RKO (cell line): ENCODE measurements at regions not wholly inside any gene's neighbourhood (a gene's known extent, or its start where the extent isn't known, plus 50 kb on each side); places are given as distances from the start of the nearest gene placed in this dataset.

Experiments
- DNase-seq: peaks from one replicate; pipeline ENCODE4 v3.0.0-alpha.2; 2016; ENCODE audit warnings: low spot score

DNA sequence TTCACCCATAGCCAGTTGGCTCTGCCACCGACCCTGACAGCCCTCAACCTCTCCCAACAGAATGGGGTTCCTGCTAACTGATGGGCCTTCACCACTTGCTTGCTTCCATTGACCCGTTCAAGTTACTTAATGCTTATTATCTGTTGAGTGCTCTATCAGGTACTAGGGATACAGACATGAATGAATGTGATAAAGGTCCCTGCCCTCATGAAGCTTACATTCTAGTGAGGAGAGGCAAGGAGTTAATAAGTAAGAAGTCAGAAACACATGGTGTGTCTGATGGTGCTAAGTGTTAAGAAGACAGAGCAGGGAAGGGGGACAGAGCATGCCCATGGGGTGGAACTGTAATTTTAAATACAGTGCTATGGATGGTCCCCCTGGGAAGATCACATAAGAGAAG, 107.5 kb upstream of the JUN start:
- no peak for DNase-seq

DNA sequence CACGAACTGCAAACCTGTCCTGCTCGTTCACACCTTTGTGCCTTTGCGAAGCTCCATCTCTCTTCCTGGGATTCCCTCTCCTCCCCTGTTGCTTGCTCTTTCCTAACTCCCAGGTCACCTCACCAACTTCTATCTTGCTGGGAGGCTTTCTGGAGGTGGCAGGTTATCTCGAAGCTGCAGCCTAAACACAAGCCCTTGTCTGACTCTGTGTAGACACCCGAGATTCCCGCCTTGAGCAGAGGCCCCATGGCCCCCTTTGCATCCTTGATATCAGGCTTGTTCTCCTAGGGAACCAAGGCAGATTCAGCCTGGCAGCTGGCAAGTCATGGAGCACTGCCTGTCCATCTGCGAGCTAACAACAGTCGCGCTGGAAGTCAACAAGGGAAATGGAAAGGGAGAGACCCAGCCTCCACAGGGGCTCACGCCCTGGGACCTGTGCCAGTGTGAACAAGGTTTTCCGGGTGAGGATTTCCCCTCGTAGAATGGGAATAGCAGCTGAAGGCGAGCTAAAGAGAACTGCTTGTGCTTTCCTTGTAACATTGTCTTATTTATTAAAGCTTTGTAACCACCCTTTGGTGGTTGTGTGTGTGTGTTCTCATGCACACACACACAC, 109.5 kb upstream of the JUN start:
- no peak for DNase-seq

DNA sequence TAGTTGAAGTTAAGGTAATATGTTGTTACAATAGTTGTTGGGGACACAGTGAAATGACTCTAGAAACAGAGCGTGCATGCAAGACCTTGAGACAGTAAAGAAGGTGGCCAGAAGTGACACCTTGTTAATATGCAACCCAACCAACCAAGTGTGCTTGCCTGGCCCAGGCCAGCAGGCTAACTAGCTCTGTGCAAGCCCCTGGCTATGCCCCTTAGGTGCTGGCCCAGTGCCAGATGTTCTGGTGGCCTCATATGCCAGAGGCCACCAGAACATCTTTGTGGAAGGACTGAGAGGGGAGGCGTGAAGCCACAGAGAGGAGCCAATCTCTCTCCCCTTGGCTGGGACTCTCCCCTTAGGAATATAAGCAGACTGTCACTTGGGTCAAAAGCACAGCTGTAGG, 111.2 kb upstream of the JUN start:
- no peak for DNase-seq

DNA sequence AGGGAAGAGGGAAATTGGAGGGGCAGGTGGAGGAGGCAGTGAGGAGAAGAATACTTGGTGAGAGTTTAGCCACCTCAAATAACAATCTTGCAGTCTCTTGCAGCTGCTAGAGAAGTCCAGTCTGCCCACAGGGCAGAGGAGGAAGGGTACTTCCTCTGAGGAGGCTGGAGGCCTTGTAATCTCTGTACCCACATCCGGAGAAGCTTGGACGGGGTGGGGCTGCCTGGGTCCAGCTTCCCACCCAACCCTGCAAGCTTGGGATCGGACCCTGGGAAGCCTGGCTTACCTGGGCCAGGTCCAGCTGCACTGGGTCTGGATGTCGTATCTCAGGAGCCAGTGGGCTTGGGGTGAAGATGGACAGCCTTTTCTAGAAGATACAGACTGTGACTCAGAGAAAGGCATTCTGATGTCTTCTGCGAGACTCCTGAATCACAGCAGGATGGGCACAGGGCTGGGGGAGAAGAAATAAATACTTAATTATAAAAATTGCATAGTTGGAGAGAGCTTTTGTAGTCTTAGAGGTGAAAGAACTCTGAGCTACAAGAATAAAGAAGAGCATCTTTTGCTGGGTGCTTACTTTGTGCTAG, 111.8 kb upstream of the JUN start:
- no peak for DNase-seq

DNA sequence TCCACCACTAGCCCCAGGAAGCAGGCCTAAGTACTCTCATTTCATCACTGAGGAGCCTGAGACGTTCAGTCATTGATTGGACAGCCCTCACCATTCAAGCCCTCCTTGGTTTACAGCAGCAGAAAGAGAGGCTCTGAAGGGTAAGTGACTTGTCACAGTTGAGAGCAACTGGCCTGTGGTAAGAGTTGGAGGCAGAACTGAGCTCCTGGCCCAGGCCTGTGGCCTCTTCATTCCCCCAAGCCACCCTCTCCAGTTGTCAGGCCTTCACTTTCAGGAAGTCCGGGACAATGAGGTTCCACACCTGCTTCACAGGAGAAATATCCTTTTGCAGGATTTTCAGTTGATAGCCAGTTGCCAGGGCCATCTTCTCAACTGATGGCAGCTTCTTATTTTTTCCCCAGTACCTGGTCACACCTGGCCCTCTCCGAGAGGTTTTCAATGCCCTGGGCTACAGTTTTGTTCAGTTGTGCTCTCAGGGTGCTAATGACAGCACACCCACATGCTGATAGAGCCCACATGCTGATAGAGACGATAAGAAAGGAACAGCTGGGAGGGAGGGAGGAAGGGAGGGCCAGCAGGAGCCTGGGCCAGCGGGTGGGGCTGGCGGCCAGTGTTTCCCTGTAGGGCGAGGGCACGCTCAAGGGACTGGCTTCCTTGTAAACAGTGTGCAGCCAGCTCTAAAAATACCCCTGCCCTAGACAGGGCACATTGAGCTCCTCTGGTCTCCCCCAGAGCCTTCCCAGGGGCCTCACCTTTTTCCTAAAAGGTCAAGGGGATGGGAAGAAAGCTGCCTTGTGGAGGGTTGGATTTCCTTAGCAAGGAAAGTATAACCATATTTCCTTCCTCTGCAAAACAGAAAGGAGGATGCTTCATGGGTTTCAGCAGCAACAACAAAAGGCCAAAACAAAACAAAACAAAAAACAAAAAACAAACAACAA, 112.7 kb upstream of the JUN start:
- DNase-seq = no peak

DNA sequence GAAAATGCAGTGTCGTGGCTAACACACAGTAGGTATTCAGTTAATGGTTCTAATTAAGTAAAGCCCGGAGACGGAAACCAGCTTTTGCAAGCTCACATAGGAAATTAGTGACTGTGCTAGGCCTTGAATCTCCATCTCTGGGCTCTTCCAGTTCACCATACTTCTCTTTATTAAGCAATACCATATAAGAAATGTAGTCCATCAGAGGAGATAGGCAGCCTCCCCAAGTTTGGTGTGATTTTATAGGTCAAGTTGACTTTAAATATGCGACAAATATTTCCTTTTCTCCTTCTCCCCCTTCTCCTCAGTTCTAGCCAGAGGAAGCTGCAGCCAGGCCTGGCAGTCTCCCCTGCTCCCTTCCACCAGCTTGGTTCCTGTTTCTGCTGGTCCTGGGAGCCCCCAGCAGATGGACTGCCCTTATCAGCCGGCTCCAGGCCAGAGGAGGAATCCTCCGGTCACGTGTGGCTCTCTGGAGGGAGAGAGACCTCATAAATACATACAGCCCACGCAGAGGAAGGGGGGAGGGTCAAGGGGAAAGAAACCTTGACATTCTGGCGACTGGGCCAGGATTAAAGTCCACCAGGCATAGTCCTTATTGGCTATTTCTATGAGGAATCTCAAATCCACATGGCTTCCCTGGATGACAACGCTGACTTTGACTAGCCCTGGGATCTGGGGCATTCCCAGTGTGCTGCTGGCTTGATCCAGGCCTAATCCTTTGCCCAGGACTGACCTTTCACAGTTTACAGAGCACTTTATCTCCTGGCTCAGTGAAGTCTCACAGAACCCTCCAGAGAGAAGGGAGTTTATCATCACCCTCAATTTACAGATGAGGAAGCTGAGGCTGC, 115.1 kb upstream of the JUN start:
- DNase-seq = no peak

DNA sequence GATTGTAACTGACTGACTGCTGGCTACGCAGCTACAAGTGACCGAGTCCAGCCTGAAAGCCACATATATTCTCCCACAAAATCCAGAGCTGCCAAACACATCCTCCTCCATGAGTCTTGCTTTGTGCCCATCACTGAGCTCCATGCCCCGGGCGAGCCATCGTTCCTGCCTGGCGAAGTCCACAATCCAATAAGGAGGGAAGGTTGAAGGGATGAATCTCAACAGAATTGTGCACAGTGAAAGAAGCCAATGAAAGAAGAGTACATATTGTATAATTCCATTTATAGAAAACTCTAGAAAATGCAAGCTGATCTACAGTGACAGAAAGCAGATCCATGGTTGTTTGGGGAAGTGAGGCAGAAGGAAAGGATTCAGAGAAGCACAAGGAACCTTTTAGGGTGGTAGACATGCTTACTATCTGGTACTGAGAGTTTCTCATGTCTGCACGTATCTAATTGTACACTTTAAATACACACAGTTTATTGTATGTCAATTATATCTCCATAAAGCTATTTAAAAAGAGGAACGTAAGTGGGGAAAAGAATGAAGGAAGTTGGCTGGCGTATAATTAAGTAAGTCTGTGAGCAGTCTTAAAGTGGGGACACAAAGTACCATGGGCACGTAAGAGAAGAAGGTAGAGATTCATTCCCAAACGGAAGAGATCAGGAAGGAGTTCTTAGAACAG, 115.9 kb upstream of the JUN start:
- no peak for DNase-seq

DNA sequence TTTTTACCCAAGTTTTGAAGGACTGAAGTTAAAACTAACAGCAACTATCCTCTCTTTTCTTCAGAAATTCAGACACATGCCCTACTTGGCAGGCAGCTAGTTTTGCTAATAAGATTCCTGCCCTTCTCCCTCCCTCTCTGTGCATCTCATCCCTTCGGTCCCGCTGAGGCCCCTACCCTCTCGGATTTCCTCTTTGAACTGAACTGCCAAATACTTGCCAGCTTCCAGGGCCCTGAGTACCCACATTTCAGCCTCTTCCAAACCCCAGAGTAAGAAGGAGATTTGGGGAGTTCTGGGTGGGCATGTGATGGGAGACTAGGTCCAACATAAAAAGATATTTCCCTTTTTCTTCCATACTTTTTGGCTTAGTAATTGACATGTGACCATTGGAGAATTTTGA, 116.5 kb upstream of the JUN start:
- no peak for DNase-seq

DNA sequence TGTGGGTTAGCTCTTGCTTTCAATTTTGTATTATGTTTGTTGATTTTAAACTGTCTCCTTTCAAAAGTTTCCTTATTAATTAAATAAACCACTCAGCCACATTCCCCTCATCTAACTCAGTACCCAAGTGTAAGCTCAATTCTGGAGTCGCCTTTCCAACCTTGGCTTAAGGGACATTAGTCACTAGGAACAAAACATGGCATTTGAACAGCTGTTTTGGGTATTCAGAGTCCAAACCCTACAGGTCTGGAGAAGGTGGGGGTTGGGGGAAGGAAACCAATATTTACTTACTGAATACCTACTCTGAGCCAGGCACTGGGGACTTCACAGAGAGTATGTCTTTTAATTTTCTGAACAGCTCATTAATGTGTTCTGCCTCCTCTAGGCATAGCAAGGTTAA, 117.2 kb upstream of the JUN start:
- no peak for DNase-seq

DNA sequence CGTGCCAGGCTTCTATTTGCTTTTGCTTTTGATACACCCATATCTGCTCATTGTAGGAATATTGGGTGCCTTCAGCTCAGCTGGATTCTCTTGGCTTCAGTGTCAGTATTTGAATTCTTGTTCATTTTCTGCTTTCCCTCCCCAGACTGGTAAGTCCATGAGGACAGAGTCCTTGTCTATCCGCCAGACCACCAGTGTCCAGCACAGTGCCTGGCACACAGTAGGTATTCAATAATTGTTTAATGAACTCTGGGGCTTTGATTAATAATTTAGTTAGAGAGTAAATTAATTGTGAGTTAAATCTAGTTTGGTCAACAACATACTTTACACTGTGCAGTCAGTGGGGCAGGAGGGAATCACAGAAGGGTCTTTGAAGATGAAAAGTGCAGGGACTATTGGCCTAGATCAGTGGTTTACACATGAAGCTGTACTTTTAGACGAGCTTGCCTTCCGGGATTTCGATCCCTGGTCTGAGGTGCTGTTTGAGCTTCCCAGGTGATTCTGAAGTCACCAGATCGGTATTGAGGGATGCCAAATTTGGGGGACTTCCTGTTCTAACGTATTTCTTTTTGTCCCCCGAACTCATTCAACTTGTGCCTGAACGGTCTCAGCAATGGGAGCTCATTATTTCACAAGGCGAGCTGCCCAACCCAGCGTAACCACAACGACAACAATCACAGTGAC, 119.1 kb upstream of the JUN start:
- no peak for DNase-seq

DNA sequence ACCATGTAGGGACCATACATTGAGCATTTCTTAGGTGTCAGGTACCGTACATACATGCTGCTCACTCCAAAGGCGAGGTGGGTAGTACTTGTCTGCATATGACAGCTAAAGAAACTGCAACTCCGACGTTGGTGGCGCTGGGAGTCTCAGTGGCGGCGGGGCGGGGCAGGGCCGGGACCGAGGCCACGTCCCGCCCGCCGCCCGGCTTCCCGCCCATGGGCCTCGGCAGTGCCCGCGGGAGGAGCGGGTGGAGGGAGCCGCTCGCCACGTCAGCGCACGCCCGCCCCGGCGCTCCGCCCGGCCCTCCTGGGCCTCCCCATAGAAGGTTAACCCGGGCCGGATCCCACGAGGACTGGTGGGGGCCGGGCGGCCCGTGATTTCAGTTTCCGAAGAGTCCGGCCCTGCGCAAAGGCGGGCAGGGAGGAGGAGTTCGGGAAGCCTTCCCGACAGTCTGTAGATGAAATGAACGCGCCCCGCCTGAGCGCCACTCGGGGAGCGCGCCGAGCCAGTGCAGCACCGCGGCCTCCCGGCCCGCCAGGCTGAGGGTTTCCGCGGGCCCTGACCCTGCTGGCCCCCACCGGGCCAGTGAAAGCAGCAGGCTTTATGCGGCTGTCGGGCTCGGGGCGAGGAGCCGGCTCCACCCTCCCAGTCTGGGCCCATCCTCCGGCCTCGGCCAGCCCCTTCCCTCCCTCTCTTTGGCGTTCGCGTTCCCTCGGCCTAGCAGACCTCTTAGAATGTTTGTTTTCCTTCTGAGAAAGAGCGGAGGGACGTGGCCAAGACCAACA, 119.9 kb upstream of the JUN start:
- DNase-seq = peak; percentile 92

DNA sequence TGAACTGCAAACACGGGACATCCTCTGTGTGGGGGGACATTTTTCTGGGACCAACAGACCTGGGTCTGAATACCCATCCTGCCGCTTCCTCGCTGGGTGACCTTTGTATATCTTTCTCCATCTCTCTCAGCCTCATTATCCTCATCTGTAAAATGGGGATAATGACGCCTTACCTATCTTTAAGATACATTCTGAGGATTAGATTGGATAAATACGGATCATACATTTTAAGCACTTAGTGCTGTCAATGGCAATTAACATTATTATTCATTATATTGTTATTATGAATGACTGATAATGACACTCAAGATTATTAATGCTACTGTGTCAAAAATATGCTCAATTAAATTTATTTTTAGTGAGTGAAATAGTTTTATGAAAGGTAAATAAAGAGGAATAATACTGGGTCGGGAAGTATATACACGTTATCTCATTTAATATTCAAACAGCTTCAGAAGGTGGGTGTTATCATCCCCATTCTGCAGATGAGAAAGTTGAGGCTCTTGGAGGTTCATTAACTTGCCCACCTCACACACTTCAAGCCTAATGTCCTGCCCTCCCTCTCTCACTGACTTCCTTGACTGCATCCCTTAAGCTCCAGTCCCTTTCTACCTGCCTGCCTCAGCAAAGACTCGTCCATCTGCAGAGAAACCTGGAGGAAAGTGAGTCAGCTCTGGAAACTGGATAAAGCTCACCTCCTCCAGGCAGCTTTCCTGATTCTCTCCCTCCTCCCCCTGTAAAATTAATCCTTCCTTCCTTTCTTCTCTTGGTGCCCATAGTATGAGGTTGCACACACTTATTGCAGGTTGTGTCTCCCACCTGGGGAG, 120.7 kb upstream of the JUN start:
- peak; percentile 60 for DNase-seq

DNA sequence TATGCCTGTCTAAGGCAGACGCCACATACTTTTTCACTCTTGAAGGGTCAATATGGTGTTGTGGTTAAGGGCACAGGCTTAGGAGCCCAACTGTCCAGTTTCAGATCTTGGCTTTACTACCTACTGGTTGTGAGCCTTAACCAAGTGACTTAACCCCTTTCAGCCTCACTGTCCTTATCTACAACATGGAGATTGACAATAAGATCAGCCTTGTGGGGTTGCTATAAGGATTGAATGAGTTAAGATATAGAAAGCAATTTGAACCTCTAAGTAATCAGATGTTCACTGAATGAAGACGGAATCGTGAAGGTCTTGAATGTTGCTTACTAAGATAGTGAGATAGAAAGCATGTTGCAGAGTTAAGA, 121.3 kb upstream of the JUN start:
- DNase-seq = peak; percentile 31

DNA sequence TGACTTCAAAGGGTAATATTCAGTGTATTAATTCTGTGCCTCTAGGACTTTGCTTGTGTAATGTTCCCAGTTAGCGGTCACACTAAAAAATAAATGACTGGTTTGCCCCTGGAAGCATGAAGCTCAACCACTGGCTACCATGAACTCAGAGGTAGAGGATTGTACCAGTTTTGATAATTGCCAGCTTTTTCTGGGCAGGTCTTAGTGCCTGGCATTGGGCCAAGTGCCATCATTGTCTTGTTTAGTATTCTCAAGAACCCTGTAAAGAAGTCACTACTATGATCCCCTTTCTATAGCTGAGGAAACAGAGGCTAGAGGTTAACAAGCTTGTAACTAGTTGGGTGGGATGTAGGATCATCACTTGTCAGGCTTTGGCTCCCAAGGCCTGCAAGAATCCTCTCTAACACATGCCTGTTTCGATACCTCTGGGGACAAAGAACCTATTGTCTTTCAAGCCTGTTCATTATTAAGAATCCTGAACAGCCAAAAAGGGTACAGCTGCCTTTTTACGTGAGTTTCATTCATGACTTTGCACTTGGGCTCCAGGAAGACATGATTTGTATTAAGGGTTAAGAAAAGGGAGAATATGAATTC, 121.9 kb upstream of the JUN start:
- no peak for DNase-seq

DNA sequence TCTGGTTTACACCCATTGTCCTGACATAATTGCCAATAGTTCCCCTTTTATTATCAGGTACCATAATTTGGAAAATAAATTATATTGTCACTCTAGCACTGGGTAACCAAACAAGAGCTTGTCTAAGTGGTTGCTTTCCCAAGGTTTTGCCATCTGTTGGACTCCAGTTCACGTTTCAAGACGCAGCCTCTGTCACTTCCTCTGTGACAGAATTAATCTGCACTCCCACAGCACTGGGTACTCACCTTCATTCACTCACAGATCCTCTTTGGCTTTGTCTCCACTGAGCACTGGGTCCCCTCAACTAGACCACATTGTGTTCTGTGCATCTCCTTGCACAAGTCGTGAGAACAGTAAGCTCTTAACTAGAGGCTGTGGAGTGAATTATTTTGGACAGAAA, 123.6 kb upstream of the JUN start:
- DNase-seq = peak; percentile 63

DNA sequence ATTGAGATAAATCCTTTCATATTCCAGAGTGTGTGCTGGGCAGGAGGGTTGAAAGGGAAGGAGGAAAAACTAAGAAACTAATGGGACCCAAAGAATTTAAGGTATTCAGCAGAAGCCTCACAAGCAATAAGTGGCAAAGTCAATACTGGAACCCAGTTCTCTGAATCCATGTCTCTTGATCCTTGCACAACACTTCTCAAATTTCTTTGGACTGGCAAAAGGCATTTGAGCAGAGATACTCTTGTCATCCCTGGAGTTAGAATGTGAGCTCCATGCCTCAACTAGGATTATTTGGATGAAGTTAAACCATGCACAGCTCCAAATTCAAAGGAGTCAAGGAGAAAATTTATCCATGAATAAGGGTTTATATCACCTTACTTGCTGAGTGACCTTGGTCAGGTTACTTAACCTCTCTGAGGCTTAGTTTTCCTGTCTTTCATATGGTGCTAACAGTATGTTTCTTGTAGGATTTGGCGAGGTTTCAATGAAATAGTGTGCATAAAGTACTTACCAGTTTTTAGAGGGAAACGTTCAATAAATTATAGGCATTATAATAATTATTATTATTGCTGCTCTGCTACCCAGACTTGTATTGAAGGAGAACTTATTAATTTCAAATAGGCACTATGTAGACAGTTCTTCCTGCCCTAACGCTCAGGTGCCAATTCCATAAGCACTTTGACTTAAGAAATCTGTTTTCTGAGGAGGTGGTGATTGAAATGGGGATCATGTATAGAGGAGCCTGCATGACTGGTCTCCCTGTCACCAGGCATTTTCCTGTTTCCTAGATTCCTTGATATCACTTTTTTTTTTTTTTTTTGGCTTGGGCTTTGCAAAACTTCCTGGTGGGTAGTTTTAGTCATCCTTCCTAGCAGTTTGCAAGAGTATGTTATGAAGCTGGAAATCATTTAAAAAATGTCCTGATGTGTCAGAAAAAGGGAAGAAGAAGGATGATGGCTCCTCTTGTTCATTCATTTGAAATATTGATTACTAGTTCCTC, 125.0 kb upstream of the JUN start:
- DNase-seq = peak; percentile 99

DNA sequence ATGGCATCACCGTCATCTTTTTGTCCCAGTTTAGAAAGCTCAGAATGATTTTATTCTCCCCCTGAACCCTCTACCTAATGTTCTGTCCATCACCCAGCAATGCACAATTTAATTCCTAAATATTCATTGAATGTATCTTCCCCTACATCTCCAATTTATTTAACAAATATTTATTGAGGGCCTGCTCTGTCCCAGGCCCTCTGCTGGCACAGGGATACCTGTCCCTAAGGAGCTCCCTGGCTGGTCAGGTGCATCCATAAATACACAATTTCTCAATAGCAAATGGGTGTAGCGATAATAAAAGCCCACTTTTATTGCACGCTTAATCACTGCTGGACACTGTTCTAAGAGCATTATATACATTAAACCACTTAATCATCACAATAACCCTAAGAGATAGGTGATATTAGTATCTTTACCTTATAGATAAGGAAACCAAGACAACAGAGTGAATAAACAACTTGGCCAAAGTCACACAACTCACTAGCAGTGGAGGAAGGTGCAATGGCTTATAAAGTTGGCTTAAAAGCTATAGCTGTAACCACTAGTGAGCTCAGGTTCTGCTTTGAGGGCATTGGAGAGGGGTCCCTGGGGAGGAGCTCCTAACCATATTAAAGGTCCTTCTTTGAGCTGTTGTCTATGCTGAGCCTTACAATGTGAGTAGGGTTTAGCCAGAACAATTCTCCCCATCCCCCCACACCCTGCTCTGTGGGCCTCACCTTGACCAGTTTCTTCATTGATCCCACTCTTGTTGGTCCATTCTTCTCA, 126.3 kb upstream of the JUN start:
- no peak for DNase-seq
